PFSK-1 (cell line): ENCODE measurements at regions not wholly inside any gene's neighbourhood (a gene's known extent, or its start where the extent isn't known, plus 50 kb on each side); places are given as distances from the start of the nearest gene placed in this dataset.

ENCODE experiments used
- FOXP2 ChIP-seq: optimal IDR thresholded peaks from 2 replicates; pipeline ENCODE3; 2011; ENCODE audit warnings: borderline replicate concordance, control low read depth, inconsistent platforms; ENCODE audit not compliant: insufficient read depth; ENCODE audit errors: extremely low read length, extremely low read depth
- POLR2AphosphoS5 ChIP-seq: IDR thresholded peaks from 2 replicates; pipeline ENCODE4 v1.6.1; 2012; ENCODE audit warnings: low read depth, mild to moderate bottlenecking, control low read depth, low read length, moderate library complexity
- REST ChIP-seq, 2 experiments: IDR thresholded peaks; 2 replicates each; pipeline versions ENCODE4 v1.6.1 to v1.8.0; 2011 to 2012; ENCODE audit warnings: low read depth in 2 of 2, low read length in 2 of 2, control low read depth in 1 of 2, inconsistent platforms in 1 of 2, mild to moderate bottlenecking in 1 of 2, moderate library complexity in 1 of 2; ENCODE audit not compliant: insufficient read depth in 1 of 2
- SIN3A ChIP-seq: IDR thresholded peaks from 2 replicates; pipeline ENCODE4 v1.6.1; 2012; ENCODE audit warnings: mild to moderate bottlenecking, low read length, moderate library complexity, borderline replicate concordance; ENCODE audit not compliant: insufficient read depth
- TAF1 ChIP-seq: IDR thresholded peaks from 2 replicates; pipeline ENCODE4 v1.6.1; 2012; ENCODE audit warnings: low read length, control low read depth, borderline replicate concordance; ENCODE audit not compliant: insufficient read depth

- TF ChIP-seq POLR2AphosphoS5 (no peak), FOXP2 (no peak), REST (IDR thresholded peaks at IDR 0.05; ENCODE audit: insufficient read depth in 1 of 2, low read depth in 2 of 2, low read length in 2 of 2) (no peak), SIN3A (no peak), TAF1 (no peak)
Measured at GRCh38 chr7:118525020-118525419, 300.5 kb downstream of the ANKRD7 start.

GRCh38 chr7:118531566-118531965 is 307.1 kb downstream of the ANKRD7 start:
- TF ChIP-seq TAF1 (no peak), FOXP2 (no peak), POLR2AphosphoS5 (no peak), REST (IDR thresholded peaks at IDR 0.05; ENCODE audit: insufficient read depth in 1 of 2, low read depth in 2 of 2, low read length in 2 of 2) (no peak)

GRCh38 chr7:118559207-118559606 is 334.7 kb downstream of the ANKRD7 start:
- TF ChIP-seq REST (IDR thresholded peaks at IDR 0.05; ENCODE audit: insufficient read depth in 1 of 2, low read depth in 2 of 2, low read length in 2 of 2) = no peak
- no peak for TF ChIP-seq SIN3A
- TF ChIP-seq TAF1 = no peak
- no peak for TF ChIP-seq FOXP2
- no peak for TF ChIP-seq POLR2AphosphoS5

GRCh38 chr7:118563311-118563710 is 338.8 kb downstream of the ANKRD7 start:
- TF ChIP-seq POLR2AphosphoS5 (no peak), TAF1 (no peak), REST (IDR thresholded peaks at IDR 0.05; ENCODE audit: insufficient read depth in 1 of 2, low read depth in 2 of 2, low read length in 2 of 2) (no peak), FOXP2 (no peak), SIN3A (no peak)

GRCh38 chr7:118572604-118573003 is 348.1 kb downstream of the ANKRD7 start:
- TF ChIP-seq REST (IDR thresholded peaks at IDR 0.05; ENCODE audit: insufficient read depth in 1 of 2, low read depth in 2 of 2, low read length in 2 of 2) (no peak), TAF1 (no peak), POLR2AphosphoS5 (no peak), SIN3A (no peak)
